GM21529 (cell line): ENCODE measurements at regions not wholly inside any gene's neighbourhood (a gene's known extent, or its start where the extent isn't known, plus 50 kb on each side); places are given as distances from the start of the nearest gene placed in this dataset.
A peak's percentile ranks its signal among the peaks of the same experiment; 100 is the strongest.
"Not testable (repeated sequence)": the region's sequence is repeated elsewhere in the genome, so short reads cannot be mapped to it uniquely, and the experiment has no call there.

Source experiments
- ATAC-seq: cut with Tn5 transposase; IDR thresholded peaks from one replicate; pipeline ENCODE4 v1.9.1; 2021; ENCODE audit not compliant: unreplicated experiment

DNA sequence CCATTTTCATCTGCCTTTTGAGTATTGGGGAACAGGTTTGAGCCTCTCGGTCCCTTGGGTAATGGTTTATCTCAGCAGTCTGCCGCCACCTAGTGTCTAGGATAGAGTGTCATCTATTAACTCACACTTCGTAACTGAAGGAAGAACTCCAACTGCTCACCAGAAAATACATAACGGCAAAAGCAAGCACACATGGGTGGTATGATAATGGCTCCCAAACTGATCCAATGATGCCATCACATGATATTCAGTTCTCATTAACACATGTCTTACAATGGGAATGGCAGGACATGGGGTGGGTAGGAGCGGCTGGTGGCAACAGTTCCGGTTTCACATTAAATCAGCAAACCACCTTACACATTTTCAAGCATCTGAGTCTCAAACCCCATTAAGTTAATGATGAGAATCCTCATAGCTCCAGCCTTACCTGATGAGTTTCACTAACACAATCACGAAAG lies 110.7 kb upstream of the PHACTR1 start:
- peak; percentile 36 for ATAC-seq

DNA sequence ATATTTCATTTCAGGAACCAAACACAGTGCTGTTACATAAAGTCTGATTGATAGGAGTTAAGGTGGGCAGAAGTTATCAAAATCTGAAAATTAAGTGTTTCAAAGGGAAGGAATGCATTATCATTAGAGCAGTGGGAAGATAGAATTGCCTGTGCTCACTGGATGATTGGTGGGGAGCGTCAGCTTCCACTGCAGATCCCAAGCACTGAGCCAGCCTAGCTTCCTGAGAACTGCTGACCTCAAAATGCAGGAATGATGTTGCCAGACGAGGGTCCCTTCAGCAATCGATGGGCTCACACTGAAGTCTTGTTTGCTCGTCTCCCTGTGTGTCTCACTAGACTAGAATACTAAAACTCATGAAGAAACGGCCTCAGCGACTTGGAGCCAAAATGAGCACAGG lies 110.0 kb upstream of the PHACTR1 start:
- no peak for ATAC-seq

DNA sequence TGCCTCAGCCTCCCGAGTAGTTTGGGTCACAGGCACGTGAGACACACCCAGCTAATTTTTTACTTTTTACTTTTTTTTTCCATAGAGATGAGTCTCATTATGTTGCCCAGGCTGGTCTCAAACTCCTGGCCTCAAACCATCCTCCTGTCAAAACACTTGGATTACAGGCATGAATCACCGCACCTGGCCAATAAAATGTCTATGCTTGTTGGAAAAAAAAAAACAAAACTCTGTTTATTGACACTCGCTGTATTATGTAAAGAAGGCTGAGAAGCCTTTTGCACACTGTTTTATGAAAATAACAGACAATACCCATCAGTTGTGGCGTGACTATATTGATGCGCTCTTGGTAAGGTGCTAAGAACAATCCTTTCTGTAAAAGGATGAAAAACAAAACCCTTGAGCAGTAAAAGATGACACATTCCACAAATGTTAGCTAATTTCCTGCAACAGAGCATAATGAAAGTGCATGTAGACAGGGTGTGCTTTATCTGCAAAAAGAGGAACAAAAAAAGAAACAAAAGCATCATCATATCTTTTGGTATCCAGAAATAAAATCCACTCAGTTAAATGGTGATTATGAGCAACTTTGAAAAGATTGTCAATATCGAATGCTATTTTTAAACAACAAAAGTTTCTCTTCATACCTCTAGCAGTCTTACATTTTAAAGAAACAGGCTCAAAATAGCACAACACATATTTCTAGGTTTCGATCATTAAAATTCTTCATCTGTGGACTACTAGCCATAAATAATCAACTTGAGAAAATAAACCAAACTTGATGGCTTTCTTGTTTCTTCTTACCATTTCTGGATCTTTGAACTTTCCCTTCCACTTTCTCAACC lies 108.3 kb upstream of the PHACTR1 start:
- ATAC-seq: peak; percentile 77

DNA sequence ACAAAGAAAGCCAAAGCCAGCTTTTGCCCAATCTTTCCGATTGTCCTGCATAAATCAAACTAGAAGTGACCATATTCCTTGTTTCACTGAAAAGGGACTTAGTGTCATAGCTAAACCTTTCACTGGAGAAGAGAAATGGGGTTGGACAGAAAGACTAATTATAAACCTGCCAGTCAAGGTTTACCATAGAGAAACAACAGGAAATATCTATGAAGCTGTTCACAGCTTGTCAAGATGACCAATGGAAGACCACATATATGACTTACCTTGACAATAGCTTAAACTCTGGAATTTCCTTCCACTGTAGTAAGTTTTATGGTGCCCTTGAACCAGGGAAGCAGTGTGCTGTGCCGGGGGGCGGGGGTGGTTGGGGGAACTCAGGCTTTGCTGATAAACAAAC lies 107.7 kb upstream of the PHACTR1 start:
- ATAC-seq: peak; percentile 18

DNA sequence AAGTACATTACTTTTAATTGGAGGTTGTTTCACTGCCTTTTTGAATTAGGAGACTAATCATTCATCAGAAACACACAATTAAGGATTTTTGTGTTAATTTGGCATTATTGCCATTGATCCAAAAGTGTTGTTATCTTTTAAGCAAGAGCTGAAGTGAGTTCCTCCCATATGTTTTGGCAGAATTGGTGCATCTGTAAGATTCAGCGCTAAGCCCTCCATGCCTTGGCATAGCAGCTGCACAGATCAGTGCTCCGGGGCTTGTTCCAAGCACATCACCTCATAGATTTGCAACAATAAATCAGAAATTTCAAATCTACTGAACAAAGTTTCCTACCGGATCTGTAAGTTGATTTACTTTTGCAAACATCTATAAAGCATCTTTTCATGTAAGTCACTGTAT lies 106.8 kb upstream of the PHACTR1 start:
- no peak for ATAC-seq

DNA sequence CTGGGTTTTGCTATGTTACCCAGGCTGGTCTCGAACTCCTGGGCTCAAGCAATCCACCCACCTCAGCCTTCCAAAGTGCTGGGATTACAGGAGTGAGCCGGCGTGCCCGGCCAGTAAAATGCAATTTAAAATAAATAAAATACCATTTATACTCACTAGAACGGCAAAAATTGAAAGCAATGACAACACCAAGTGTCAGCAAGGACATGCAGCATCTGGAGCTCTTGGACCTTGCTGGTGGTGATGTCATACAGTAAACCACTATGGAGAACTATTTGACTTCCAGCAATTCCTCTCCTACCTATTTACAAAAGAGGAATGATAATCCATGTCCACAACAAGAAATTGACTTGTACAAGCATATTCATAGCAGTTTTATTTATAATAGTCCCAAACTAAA lies 105.7 kb upstream of the PHACTR1 start:
- no peak for ATAC-seq

DNA sequence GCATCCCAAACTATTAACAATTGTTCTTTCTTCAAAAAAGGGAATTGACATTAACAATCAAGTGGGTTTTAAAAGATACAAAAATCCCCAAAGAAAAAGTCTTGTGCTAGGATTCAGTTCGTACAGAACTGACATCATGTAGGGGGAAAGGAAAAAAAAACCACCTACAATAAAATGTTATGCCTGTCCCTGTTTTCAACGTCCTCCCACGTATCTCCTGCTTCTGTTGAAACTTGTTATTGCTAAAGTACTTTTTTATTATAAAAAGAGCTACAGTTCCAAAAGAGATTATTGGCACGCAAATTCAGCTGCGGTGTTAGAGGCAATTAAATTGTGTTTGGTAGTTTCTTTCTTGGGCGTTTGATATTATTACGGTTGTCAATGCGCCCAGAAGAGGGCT lies 102.8 kb upstream of the PHACTR1 start:
- ATAC-seq: no peak

DNA sequence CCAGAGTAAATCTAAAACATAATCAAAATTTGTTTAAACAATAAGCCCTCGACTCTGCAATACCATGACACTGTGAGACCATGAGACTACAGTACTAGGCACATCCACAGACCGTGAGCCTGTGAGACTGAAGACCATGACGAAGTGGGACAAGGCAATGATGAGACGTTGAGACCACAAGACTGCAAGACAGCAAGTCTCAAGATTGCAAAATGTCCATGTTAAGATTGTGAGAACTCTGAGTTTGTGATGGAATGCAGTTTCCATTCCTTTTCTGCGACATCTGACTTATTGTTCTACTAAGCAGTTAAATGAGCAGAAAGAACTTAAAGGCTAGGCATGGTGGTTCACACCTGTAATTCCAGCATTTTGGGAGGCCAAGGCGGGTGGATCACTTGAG lies 102.1 kb upstream of the PHACTR1 start:
- ATAC-seq: no peak

DNA sequence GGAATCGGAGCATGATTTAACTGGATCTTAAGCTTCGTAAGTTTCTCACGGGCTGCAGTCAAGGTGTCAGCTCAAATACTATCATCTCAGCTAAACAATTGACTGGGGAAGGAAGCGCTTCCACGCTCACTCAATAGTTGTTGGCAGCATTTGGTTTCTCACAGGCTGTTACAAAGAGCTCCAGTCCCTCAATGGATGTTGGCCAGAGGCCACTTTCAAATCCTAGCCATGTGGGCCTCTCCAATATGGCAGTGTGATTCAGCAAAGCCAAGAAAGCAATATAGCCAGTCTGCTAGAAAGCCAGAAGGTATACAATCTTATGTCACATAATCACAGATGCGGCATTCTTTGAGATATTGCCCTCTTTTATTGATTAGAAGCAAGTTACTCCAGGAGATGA lies 98.3 kb upstream of the PHACTR1 start:
- no peak for ATAC-seq

DNA sequence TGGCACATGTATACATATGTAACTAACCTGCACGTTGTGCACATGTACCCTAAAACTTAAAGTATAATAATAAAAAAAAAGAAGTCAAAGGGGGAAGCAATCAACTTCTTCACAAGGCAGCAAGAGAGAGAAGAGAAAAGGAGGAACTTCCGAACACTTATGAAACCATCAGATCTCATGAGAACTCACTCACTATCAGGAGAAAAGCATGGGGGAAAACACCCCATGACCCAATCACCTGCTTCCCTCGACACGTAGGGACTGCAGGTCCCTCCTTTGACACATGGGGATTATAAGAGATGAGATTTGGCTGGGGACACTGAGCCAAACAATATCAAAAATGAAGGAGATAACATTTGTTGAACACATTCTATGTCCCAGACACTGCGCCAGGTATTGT lies 94.8 kb upstream of the PHACTR1 start:
- ATAC-seq: no peak

DNA sequence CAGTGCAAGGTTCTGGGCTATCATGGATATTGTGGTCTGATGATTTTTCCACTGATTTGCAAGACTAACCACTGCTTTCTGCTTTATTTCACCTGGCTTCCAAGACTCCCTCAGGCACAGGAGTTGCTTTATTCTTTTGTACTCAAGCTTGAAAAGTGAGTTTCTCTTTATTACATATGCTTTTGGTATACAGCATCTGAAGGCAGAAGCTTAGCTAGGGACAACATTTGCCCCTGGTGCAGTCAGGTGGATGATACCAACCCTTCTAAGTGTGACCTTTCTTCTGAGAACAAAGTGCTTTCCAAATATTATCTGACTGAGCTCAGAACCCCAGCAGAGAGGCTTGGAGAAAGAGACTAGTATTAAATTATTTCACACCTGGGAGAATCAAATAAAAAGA lies 94.0 kb upstream of the PHACTR1 start:
- no peak for ATAC-seq

DNA sequence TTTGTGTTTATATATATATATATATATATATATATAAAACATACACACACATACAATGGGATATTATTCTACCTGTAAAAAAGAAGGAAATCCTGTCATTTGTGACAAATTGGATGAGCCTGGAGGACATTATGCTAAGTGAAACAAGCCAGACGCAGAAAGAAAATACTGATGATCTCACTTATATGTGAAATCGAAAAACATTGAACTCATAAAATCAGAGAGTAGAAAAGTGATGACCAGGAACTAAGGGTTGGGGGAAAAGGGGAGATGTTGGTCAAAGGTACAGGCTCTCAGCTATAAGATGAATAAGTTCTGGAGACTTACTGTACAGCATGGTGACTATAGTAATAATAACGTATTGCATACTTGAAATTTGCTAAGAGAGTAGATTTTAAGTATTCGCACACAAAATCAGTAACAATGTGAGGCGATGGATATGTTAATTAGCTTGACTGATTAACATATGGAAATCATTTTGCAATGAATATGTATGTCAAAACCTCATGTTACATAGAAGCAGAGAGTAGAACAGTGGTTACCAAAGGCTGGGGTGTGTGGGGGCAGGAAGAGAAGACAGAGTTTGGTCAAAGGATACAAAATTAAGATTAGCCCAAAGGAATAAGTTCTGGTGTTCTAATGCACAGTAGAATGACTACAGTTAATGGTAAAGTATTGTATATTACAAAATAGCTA lies 92.3 kb upstream of the PHACTR1 start:
- no peak for ATAC-seq

DNA sequence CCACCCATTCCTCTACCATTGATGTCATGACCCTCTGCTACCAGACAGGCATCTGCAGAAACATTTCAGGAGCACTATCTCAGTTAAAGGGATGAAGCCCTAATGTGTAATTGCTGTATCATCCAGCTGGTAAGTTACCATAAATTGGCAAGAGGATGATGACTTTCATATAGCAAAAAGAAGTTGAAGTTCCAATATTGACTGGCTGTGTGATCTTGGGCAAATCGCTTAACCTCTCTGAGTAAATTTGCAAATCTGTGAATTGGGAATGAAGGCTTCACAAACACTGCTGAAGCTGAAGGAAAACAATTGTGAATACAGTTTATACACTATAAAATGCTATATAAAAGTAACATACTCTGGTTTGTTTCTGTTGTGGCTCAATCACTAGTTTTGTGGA lies 89.5 kb upstream of the PHACTR1 start:
- ATAC-seq: no peak

DNA sequence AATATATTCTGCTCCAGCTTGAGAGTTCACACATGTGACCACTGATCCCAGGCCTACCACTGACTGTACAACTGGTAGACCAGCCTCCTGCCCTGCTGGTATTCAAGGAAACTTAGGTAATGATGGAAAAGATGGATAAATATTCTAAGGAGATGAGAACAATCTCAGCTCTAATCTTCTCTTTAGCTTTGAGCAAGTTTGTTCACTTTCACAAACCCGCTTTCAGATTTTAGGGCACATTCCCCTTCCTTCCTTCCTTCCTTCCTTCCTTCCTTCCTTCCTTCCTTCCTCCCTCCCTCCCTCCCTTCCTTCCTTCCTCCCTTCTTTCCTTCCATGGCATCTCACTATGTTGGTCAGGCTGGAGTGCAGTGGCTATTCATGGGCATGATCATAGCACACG lies 88.2 kb upstream of the PHACTR1 start:
- no peak for ATAC-seq

DNA sequence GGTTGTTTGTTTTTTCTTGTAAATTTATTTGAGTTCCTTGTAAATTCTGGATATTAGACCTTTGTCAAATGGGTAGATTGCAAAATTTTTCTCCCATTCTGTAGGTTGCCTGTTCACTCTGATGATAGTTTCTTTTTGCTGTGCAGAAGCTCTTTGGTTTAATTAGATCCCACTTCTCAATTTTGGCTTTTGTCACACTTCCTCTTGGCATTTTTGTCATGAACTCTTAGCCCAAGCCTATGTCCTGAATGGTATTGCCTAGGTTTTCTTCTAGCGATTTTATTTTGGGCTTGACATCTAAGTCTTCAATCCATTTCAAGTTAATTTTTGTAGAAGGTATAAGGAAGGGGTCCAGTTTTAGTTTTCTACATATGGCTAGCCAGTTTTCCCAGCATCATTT lies 82.8 kb upstream of the PHACTR1 start:
- ATAC-seq: not testable (repeated sequence)

DNA sequence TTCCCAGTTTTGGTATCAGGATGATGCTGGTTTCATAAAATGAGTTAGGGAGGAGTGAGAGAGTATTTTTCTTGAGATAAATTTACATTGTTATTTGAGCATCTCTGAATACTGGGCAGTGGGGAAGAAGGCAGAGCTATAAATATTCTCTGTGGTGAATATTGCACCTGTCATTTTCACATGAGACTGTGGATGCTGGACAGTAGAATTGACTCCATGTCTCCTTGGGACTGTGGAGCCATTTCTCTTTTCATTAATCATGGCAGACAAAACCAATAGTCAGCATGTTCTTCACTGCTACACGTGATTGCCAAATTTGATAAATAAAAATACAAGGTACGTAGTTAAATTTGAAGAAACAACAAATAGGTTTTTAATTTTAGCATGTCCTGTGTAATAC lies 81.2 kb upstream of the PHACTR1 start:
- no peak for ATAC-seq

DNA sequence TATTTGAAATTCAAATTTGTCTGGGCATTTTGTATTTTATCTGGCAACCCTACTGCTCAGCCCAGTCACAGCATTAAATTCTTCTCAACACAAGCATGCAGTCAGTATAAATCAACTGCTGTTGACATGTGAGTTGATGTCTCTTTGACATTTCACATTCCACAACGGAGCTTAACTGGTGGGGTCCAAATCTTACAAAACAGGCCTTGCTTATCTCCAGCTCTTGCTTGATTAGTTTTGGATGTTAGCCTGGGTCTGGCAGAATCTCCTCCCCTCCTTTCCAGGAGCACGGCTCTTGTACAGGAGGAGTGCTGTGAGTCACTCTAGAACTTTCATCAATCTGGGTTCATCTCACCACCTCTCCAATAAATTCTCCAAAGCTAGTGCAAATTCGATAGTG lies 80.8 kb upstream of the PHACTR1 start:
- ATAC-seq: no peak

DNA sequence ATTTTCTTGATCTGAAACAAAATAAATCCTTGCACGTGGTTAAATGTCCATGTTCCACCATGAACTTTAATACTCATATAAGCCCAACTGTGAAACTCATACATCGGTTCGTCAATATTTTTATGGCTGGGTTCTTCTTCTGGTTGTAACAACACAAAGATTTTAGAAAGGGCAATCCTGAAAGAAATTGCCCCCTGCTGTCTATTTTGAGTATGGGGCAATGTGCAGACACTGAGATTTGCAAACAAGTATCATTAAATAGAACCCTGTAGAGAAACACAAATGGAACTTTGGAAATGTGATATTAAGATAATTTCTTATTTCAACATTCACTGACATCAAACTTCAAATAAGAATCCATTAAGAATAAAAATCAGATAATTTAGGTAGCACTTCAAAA lies 80.2 kb upstream of the PHACTR1 start:
- ATAC-seq: no peak

DNA sequence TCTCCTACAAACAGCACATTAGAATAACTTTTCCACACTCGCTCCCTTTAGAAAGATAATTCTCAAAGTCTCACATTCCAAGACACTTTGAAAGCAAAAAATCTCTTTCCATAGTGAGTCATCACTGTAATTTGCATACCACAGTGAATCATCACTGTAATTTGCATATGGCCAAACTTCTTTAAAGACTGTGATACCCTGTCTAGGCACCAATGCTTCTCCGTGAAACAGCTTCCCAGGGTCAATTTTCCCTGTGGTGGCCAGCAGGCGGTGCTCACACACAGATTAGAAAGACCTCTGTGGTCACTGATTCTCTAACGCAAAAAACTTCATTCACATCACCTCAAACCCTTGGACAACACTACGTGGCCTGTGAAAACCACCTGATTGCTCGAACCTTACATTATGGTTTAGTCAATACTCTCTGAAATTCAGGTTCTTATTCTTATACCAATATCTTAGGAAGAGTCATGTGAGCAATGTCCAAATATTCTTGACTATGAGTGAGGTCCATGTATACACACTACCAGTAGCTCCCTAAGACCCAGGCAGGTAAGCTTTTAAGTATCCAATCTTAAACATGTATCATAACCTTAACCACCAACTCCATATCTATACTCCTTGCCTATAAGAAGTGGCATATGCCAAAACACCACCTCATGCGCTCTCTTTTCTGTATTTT lies 78.5 kb upstream of the PHACTR1 start:
- no peak for ATAC-seq

DNA sequence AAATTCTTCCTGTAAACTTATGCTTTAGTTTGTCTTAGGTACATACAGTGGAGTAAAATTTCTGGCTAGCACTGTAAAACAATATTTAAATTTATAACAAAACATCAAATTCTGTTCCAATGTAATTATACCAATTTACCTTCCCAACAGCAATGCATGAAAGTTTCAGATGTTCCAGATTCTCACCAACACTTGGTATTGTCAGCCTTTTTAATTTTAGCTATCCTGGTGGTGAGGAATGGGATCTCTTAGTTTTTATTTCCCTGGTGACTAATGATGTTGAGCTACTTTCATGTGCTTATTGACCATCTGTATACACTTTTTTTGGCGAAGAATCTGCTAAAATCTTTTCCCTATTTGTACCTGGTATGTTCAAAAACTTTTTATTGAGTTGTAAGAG lies 76.1 kb upstream of the PHACTR1 start:
- no peak for ATAC-seq

DNA sequence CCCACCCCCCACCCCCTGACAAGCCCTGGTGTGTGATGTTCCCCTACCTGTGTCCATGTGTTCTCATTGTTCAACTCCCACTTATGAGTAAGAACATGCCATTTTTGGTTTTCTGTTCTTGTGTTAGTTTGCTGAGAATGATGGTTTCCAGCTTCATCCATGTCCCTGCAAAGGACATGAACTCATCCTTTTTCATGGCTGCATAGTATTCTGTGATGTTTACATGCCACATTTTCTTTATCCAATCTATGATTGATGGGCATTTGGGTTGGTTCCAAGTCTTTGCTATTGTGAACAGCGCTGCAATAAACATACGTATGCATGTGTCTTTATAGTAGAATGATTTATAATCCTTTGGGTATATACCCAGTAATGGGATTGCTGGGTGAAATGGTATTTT lies 74.8 kb upstream of the PHACTR1 start:
- not testable (repeated sequence) for ATAC-seq

DNA sequence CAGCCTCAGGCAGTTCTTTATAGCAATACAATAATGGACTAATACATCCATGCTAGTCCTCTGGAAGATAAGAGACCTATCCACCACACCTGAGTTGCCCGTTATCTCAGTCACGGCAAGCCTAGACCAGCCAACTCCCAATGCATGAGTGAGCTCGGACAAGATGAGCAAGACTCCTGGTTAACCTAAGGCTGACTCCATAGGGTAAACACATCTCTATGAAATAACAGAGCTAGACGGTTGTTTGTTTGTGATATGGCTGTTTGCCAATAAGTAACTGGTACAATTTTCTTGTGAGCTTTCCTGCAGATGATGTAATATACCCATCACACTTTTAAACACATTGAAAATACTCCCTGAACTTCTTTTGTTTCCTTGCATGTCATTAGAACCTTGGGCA lies 70.6 kb upstream of the PHACTR1 start:
- ATAC-seq: no peak
